NCI-H748 treated with DMSO at 0.1 percent for 48 hours (cell line): ENCODE measurements at regions not wholly inside any gene's neighbourhood (a gene's known extent, or its start where the extent isn't known, plus 50 kb on each side); places are given as distances from the start of the nearest gene placed in this dataset.

ENCODE experiments used
- DNase-seq: peaks from one replicate; lab custom pipeline; 2025; lab: John Stamatoyannopoulos, UW

GRCh38 chr11:32161293-32161692 lies 70.4 kb downstream of the RCN1 start:
- DNase-seq = no peak

- DNase-seq = no peak
Observed at GRCh38 chr11:32162351-32162750, 71.5 kb downstream of the RCN1 start.

- DNase-seq = no peak
Observed at GRCh38 chr11:32162906-32163305, 72.0 kb downstream of the RCN1 start.

GRCh38 chr11:32163557-32163956 lies 72.7 kb downstream of the RCN1 start:
- no peak for DNase-seq

- DNase-seq = no peak
Observed at GRCh38 chr11:32164836-32165235, 74.0 kb downstream of the RCN1 start.

- DNase-seq = no peak
Observed at GRCh38 chr11:32168924-32169323, 78.0 kb downstream of the RCN1 start.

- DNase-seq = no peak
Observed at GRCh38 chr11:32171445-32171844, 80.6 kb downstream of the RCN1 start.

- no peak for DNase-seq
Observed at GRCh38 chr11:32172041-32172847, 81.4 kb downstream of the RCN1 start.

- DNase-seq = peak; percentile 31
Observed at GRCh38 chr11:32172848-32173834, 82.3 kb downstream of the RCN1 start.

GRCh38 chr11:32173977-32174376 lies 83.1 kb downstream of the RCN1 start:
- no peak for DNase-seq

- DNase-seq = peak; percentile 42
Observed at GRCh38 chr11:32176223-32176934, 85.5 kb downstream of the RCN1 start.

- DNase-seq = no peak
Observed at GRCh38 chr11:32178692-32179091, 87.8 kb downstream of the RCN1 start.

- DNase-seq = no peak
Observed at GRCh38 chr11:32183512-32183911, 92.6 kb downstream of the RCN1 start.

GRCh38 chr11:32184041-32184722 lies 93.3 kb downstream of the RCN1 start:
- DNase-seq = no peak

GRCh38 chr11:32184723-32185376 lies 94.0 kb downstream of the RCN1 start:
- no peak for DNase-seq

- no peak for DNase-seq
Observed at GRCh38 chr11:32186118-32186517, 95.2 kb downstream of the RCN1 start.

GRCh38 chr11:32187111-32187510 lies 96.2 kb downstream of the RCN1 start:
- DNase-seq = no peak

GRCh38 chr11:32188785-32189184 lies 97.9 kb downstream of the RCN1 start:
- no peak for DNase-seq

- no peak for DNase-seq
Observed at GRCh38 chr11:32196137-32196536, 105.3 kb downstream of the RCN1 start.

GRCh38 chr11:32198053-32198452 lies 107.2 kb downstream of the RCN1 start:
- DNase-seq = no peak
